ENCODE measurements at regions not wholly inside any gene's neighbourhood (a gene's known extent, or its start where the extent isn't known, plus 50 kb on each side); places are given as distances from the start of the nearest gene placed in this dataset.
"Not testable (repeated sequence)": the region's sequence is repeated elsewhere in the genome, so short reads cannot be mapped to it uniquely, and the experiment has no call there.

GRCh38 chr1:120282744-120283464 lies 106.6 kb upstream of the SEC22B start:
- DNase-seq (ENCODE audit: insufficient read length, low spot score); FAIRE-seq: not testable (repeated sequence)

GRCh38 chr1:120278259-120278610 lies 101.9 kb upstream of the SEC22B start:
- not testable (repeated sequence) for FAIRE-seq; DNase-seq (ENCODE audit: insufficient read length, low spot score)

GRCh38 chr1:120277428-120278258 lies 101.3 kb upstream of the SEC22B start:
- DNase-seq (ENCODE audit: insufficient read length, low spot score); FAIRE-seq: not testable (repeated sequence)

- not testable (repeated sequence) for FAIRE-seq; DNase-seq (ENCODE audit: insufficient read length, low spot score)
Measured at GRCh38 chr1:120276710-120277109, 100.4 kb upstream of the SEC22B start.

GRCh38 chr1:120274438-120274837 lies 98.1 kb upstream of the SEC22B start:
- not testable (repeated sequence) for DNase-seq (ENCODE audit: insufficient read length, low spot score); FAIRE-seq

- FAIRE-seq; DNase-seq (ENCODE audit: insufficient read length, low spot score): not testable (repeated sequence)
Measured at GRCh38 chr1:120273363-120273762, 97.0 kb upstream of the SEC22B start.

GRCh38 chr1:120272242-120272641 lies 95.9 kb upstream of the SEC22B start:
- DNase-seq (ENCODE audit: insufficient read length, low spot score); FAIRE-seq: not testable (repeated sequence)

- DNase-seq (ENCODE audit: insufficient read length, low spot score); FAIRE-seq: not testable (repeated sequence)
Measured at GRCh38 chr1:120271561-120272221, 95.4 kb upstream of the SEC22B start.

- DNase-seq (ENCODE audit: insufficient read length, low spot score); FAIRE-seq: not testable (repeated sequence)
Measured at GRCh38 chr1:120267894-120268551, 91.7 kb upstream of the SEC22B start.

- not testable (repeated sequence) for DNase-seq (ENCODE audit: insufficient read length, low spot score); FAIRE-seq
Measured at GRCh38 chr1:120264564-120264963, 88.2 kb upstream of the SEC22B start.

GRCh38 chr1:120262791-120263751 lies 86.8 kb upstream of the SEC22B start:
- not testable (repeated sequence) for FAIRE-seq; DNase-seq (ENCODE audit: insufficient read length, low spot score)

GRCh38 chr1:120257778-120258105 lies 81.4 kb upstream of the SEC22B start:
- DNase-seq (ENCODE audit: insufficient read length, low spot score); FAIRE-seq: not testable (repeated sequence)

GRCh38 chr1:120257064-120257777 lies 80.9 kb upstream of the SEC22B start:
- DNase-seq (ENCODE audit: insufficient read length, low spot score); FAIRE-seq: not testable (repeated sequence)

GRCh38 chr1:120250756-120251155 lies 74.4 kb upstream of the SEC22B start:
- FAIRE-seq, result not testable (repeated sequence)

GRCh38 chr1:120248726-120249427 lies 72.6 kb upstream of the SEC22B start:
- FAIRE-seq; DNase-seq (ENCODE audit: insufficient read length, low spot score): not testable (repeated sequence)

More at GRCh38 chr1:120250756-120251155, 74.4 kb upstream of the SEC22B start:
- not testable (repeated sequence) for DNase-seq (ENCODE audit: insufficient read length, low spot score)

- FAIRE-seq; DNase-seq (ENCODE audit: insufficient read length, low spot score): not testable (repeated sequence)
Measured at GRCh38 chr1:120248203-120248602, 71.9 kb upstream of the SEC22B start.

- FAIRE-seq; DNase-seq (ENCODE audit: insufficient read length, low spot score): not testable (repeated sequence)
Measured at GRCh38 chr1:120243867-120244266, 67.5 kb upstream of the SEC22B start.

GRCh38 chr1:120242582-120242981 lies 66.3 kb upstream of the SEC22B start:
- not testable (repeated sequence) for DNase-seq (ENCODE audit: insufficient read length, low spot score); FAIRE-seq

All from H54 (cell line).